ENCODE measurements at regions not wholly inside any gene's neighbourhood (a gene's known extent, or its start where the extent isn't known, plus 50 kb on each side); places are given as distances from the start of the nearest gene placed in this dataset.

DNA sequence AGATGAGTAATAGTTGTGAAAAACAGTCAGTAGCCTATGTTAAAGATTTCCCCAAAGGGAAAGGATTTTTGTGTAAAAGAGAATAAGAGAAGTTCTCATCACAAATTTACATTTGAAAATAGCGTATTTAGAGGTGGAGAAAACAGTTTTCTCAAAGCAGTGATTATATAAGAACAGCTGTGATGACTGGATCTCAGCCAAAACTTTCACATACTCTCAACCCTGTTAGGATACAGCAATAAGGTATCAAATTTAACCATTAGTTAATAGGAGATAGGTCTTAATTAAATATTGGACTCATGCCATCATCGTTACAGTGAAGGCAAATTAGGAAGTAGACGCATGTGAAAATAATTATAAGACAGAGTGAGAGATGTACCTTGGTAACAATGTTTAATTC, 622.7 kb downstream of the PCDH18 start:
- H3K27ac Mint-ChIP-seq = no peak overlapping the region
- H3K27me3 Mint-ChIP-seq (ENCODE audit: low read depth in 3 of 3) = no peaks in the 10 kb centered on the region
- Histone ChIP-seq H3K27ac (ENCODE audit: low read depth in 1 of 2, low read length in 2 of 2) (no peak overlapping the region), H3K4me1 (ENCODE audit: control insufficient read depth in 1 of 2, insufficient read depth in 2 of 2, low read length in 2 of 2) (no peaks in the 10 kb centered on the region), H3K9me3 (replicated peaks in 1 of 2; ENCODE audit: control insufficient read depth in 1 of 2, insufficient read depth in 1 of 2, low read length in 2 of 2) (no peaks in the 10 kb centered on the region), H3K4me3 (replicated peaks in 1 of 3; ENCODE audit: low read depth in 2 of 3, low read length in 3 of 3) (no peak overlapping the region), H3K36me3 (replicated peaks in 1 of 2; ENCODE audit: control insufficient read depth in 1 of 2, insufficient read depth in 2 of 2, low read length in 2 of 2) (no peaks in the 10 kb centered on the region), H2AFZ (ENCODE audit: insufficient read depth, low read depth, low read length, poor library complexity, severe bottlenecking) (no peak overlapping the region), H3K4me2 (replicated peaks; ENCODE audit: extremely low read depth, low read length, poor library complexity, severe bottlenecking) (no peak overlapping the region), H3K9ac (ENCODE audit: insufficient read depth, low read length, poor library complexity, severe bottlenecking) (no peak overlapping the region), H3K27me3 (ENCODE audit: control insufficient read depth in 2 of 2, insufficient read depth in 2 of 2, low read length in 2 of 2) (no peaks in the 10 kb centered on the region), H4K20me1 (ENCODE audit: insufficient read depth, low read length) (no peaks in the 10 kb centered on the region), H3K79me2 (ENCODE audit: insufficient read depth, low read length) (no peaks in the 10 kb centered on the region)
- DNase-seq = no peak
- peaks cover 0 to 2% (median 2%) of the 10 kb centered on the region in 7 donors for H3K9me3 Mint-ChIP-seq
- H3K36me3 Mint-ChIP-seq = no peaks in the 10 kb centered on the region
- intact Hi-C loops (cut with micrococcal nuclease) = no loop called here
- no CpG with 5 or more reads among the region's 3 CpGs for WGBS (ENCODE audit: insufficient coverage)
- H3K4me3 Mint-ChIP-seq = no peak overlapping the region
- no peaks in the 10 kb centered on the region for H3K4me1 Mint-ChIP-seq
- TF ChIP-seq, protein P1, sequence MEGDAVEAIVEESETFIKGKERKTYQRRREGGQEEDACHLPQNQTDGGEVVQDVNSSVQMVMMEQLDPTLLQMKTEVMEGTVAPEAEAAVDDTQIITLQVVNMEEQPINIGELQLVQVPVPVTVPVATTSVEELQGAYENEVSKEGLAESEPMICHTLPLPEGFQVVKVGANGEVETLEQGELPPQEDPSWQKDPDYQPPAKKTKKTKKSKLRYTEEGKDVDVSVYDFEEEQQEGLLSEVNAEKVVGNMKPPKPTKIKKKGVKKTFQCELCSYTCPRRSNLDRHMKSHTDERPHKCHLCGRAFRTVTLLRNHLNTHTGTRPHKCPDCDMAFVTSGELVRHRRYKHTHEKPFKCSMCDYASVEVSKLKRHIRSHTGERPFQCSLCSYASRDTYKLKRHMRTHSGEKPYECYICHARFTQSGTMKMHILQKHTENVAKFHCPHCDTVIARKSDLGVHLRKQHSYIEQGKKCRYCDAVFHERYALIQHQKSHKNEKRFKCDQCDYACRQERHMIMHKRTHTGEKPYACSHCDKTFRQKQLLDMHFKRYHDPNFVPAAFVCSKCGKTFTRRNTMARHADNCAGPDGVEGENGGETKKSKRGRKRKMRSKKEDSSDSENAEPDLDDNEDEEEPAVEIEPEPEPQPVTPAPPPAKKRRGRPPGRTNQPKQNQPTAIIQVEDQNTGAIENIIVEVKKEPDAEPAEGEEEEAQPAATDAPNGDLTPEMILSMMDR (IDR thresholded peaks at IDR 0.05) = no peak

DNA sequence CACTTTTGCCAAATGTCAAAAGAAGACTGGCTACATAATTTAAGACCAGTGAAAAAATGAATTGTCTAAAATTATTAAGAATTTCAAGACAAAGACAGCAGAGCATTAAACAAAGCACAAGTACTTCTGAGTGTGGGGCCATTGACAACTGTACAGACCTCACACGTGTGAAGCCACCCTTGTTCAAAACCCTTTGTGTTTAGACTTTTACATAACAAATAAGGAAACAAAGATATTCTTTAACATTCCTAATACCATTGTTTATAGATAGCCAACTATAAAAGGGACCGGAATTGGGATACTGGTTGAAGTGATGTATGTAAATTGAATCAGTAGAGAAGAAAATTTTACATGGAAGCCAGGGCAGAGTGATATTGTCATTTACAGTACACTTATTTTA, 624.2 kb downstream of the PCDH18 start:
- H3K9me3 ChIP-seq (replicated peaks in 1 of 2; ENCODE audit: control insufficient read depth in 1 of 2, insufficient read depth in 1 of 2, low read length in 2 of 2) = no peaks in the 10 kb centered on the region
- no peaks in the 10 kb centered on the region for H3K4me1 Mint-ChIP-seq

More for the DNA sequence above, 624.2 kb downstream of the PCDH18 start:
- Histone ChIP-seq H2AFZ (ENCODE audit: insufficient read depth, low read depth, low read length, poor library complexity, severe bottlenecking) (no peak overlapping the region), H4K20me1 (ENCODE audit: insufficient read depth, low read length) (no peaks in the 10 kb centered on the region), H3K27me3 (ENCODE audit: control insufficient read depth in 2 of 2, insufficient read depth in 2 of 2, low read length in 2 of 2) (no peaks in the 10 kb centered on the region), H3K9ac (ENCODE audit: insufficient read depth, low read length, poor library complexity, severe bottlenecking) (no peak overlapping the region), H3K4me3 (replicated peaks in 1 of 3; ENCODE audit: low read depth in 2 of 3, low read length in 3 of 3) (no peak overlapping the region), H3K79me2 (ENCODE audit: insufficient read depth, low read length) (no peaks in the 10 kb centered on the region), H3K27ac (ENCODE audit: low read depth in 1 of 2, low read length in 2 of 2) (no peak overlapping the region), H3K36me3 (replicated peaks in 1 of 2; ENCODE audit: control insufficient read depth in 1 of 2, insufficient read depth in 2 of 2, low read length in 2 of 2) (no peaks in the 10 kb centered on the region), H3K4me1 (ENCODE audit: control insufficient read depth in 1 of 2, insufficient read depth in 2 of 2, low read length in 2 of 2) (no peaks in the 10 kb centered on the region), H3K4me2 (replicated peaks; ENCODE audit: extremely low read depth, low read length, poor library complexity, severe bottlenecking) (no peak overlapping the region)
- TF ChIP-seq, protein P1 (IDR thresholded peaks at IDR 0.05) = no peak
- Mint-ChIP-seq H3K27ac (no peak overlapping the region), H3K27me3 (ENCODE audit: low read depth in 3 of 3) (no peaks in the 10 kb centered on the region), H3K9me3 (peaks cover 0 to 4% (median 2%) of the 10 kb centered on the region in 7 donors), H3K4me3 (no peak overlapping the region), H3K36me3 (no peaks in the 10 kb centered on the region)
- intact Hi-C loops (cut with micrococcal nuclease) = no loop called here
- WGBS (ENCODE audit: insufficient coverage) = no CpG with 5 or more reads among the region's 2 CpGs
- DNase-seq = no peak
